Calu3 (cell line): ENCODE measurements at regions not wholly inside any gene's neighbourhood (a gene's known extent, or its start where the extent isn't known, plus 50 kb on each side); places are given as distances from the start of the nearest gene placed in this dataset.

Experiments used
- BruUV-seq: library from RNA; stranded (reverse); fragments of 400-500 nt; replicated peaks from 2 replicates; lab custom pipeline; 2021; lab: Mats Ljungman, UMichigan
- CTCF ChIA-PET: fragments of 300-600 bp; sonication (Branson Sonifier 250); formaldehyde crosslinking; loops from one replicate; lab custom pipeline; 2022; ENCODE audit warnings: antibody characterized with exemption; lab: Charles Lee
- DNase-seq: peaks from one replicate; pipeline ENCODE4 v3.0.0; 2022
- H3K27ac Mint-ChIP-seq: one replicate; pipeline ENCODE4 v1.8.0; 2022; ENCODE audit warnings: mixed read lengths; ENCODE audit not compliant: unreplicated experiment
- H3K27me3 Mint-ChIP-seq: one replicate; pipeline ENCODE4 v1.8.0; 2022; ENCODE audit warnings: mixed read lengths; ENCODE audit not compliant: unreplicated experiment
- H3K36me3 Mint-ChIP-seq: one replicate; pipeline ENCODE4 v1.8.0; 2022; ENCODE audit warnings: mild to moderate bottlenecking, moderate library complexity, mixed read lengths; ENCODE audit not compliant: insufficient read depth, unreplicated experiment
- H3K4me1 Mint-ChIP-seq: one replicate; pipeline ENCODE4 v1.8.0; 2022; ENCODE audit warnings: mild to moderate bottlenecking, low read depth, mixed read lengths; ENCODE audit not compliant: unreplicated experiment
- H3K4me3 Mint-ChIP-seq: one replicate; pipeline ENCODE4 v1.8.0; 2022; ENCODE audit warnings: mild to moderate bottlenecking, low read depth, moderate library complexity, mixed read lengths; ENCODE audit not compliant: unreplicated experiment
- H3K9me3 Mint-ChIP-seq: one replicate; pipeline ENCODE4 v1.8.0; 2022; ENCODE audit warnings: low read depth, mixed read lengths; ENCODE audit not compliant: unreplicated experiment
- CTCF ChIP-seq: fragments of 200-600 bp; IDR thresholded peaks from one replicate; pipeline ENCODE4 v1.8.0; 2022; ENCODE audit warnings: antibody characterized with exemption; ENCODE audit not compliant: unreplicated experiment
- intact Hi-C: fragments of 100-400 bp; cut with micrococcal nuclease; formaldehyde crosslinking; loops from one replicate; pipeline ENCODE4 v1.10.0; 2022; ENCODE audit not compliant: unreplicated experiment

GRCh38 chr10:109432281-109432680 is 491.0 kb downstream of the XPNPEP1 start:
- no TSS peak for BruUV-seq
- no peak for DNase-seq
- no peak for TF ChIP-seq CTCF
- no peak overlapping the region for H3K4me3 Mint-ChIP-seq
- no peaks in the 10 kb centered on the region for H3K4me1 Mint-ChIP-seq
- H3K9me3 Mint-ChIP-seq: no peaks in the 10 kb centered on the region
- intact Hi-C loops: no loop called here
- H3K27ac Mint-ChIP-seq: no peak overlapping the region
- CTCF ChIA-PET: no interaction called here
- H3K27me3 Mint-ChIP-seq: no peaks in the 10 kb centered on the region
- H3K36me3 Mint-ChIP-seq: no peaks in the 10 kb centered on the region

- DNase-seq: no peak
- H3K4me1 Mint-ChIP-seq: no peaks in the 10 kb centered on the region
- H3K27me3 Mint-ChIP-seq: no peaks in the 10 kb centered on the region
- H3K4me3 Mint-ChIP-seq: no peak overlapping the region
- no peaks in the 10 kb centered on the region for H3K36me3 Mint-ChIP-seq
- no peaks in the 10 kb centered on the region for H3K9me3 Mint-ChIP-seq
- CTCF ChIA-PET: no interaction called here
- H3K27ac Mint-ChIP-seq: no peak overlapping the region
- intact Hi-C loops: no loop called here
- no peak for TF ChIP-seq CTCF
- no TSS peak for BruUV-seq
Observed at GRCh38 chr10:109430799-109431198, 492.5 kb downstream of the XPNPEP1 start.

- CTCF ChIA-PET: no interaction called here
- no peak overlapping the region for H3K27ac Mint-ChIP-seq
- no peak for TF ChIP-seq CTCF
- no peak overlapping the region for H3K4me3 Mint-ChIP-seq
- no peaks in the 10 kb centered on the region for H3K27me3 Mint-ChIP-seq
- no peaks in the 10 kb centered on the region for H3K4me1 Mint-ChIP-seq
- intact Hi-C loops: no loop called here
- DNase-seq: no peak
- H3K9me3 Mint-ChIP-seq: no peaks in the 10 kb centered on the region
- no TSS peak for BruUV-seq
- H3K36me3 Mint-ChIP-seq: no peaks in the 10 kb centered on the region
Observed at GRCh38 chr10:109430043-109430760, 493.1 kb downstream of the XPNPEP1 start.

- Mint-ChIP-seq H3K27ac (no peak overlapping the region), H3K4me3 (no peak overlapping the region), H3K4me1 (no peaks in the 10 kb centered on the region), H3K9me3 (no peaks in the 10 kb centered on the region), H3K36me3 (no peaks in the 10 kb centered on the region), H3K27me3 (no peaks in the 10 kb centered on the region)
- intact Hi-C loops: no loop called here
- CTCF ChIA-PET: no interaction called here
- TF ChIP-seq CTCF: no peak
- DNase-seq: no peak
- no TSS peak for BruUV-seq
Observed at GRCh38 chr10:109428775-109429491, 494.4 kb downstream of the XPNPEP1 start.
